K562 (cell line): ENCODE measurements at regions not wholly inside any gene's neighbourhood (a gene's known extent, or its start where the extent isn't known, plus 50 kb on each side); places are given as distances from the start of the nearest gene placed in this dataset.

Source experiments
- DEAF1 ChIP-seq: fragments of 450-650 bp; formaldehyde crosslinking; IDR thresholded peaks from 2 replicates; pipeline ENCODE4 v1.4.0; 2020; ENCODE audit warnings: mild to moderate bottlenecking, moderate library complexity
- NFATC3 ChIP-seq: fragments of 450-650 bp; IDR thresholded peaks from 2 replicates; pipeline ENCODE4 v1.6.1; 2017; ENCODE audit warnings: mild to moderate bottlenecking
- RBBP5 ChIP-seq: fragments of 200-600 bp; sonication (generic); IDR thresholded peaks from 2 replicates; pipeline ENCODE4 v1.6.1; 2012; ENCODE audit warnings: borderline replicate concordance, mild to moderate bottlenecking, low read length, control low read depth, inconsistent platforms; ENCODE audit not compliant: insufficient read depth, poor library complexity, severe bottlenecking
- TF ChIP-seq, protein P1 (sequence below): sonication (generic); formaldehyde crosslinking; IDR thresholded peaks from 2 replicates; pipeline ENCODE4 v1.8.1; 2023; ENCODE audit warnings: mild to moderate bottlenecking, missing genetic modification reagents

- TF ChIP-seq RBBP5 (no peak), NFATC3 (no peak), DEAF1 (no peak)
- TF ChIP-seq, protein P1, sequence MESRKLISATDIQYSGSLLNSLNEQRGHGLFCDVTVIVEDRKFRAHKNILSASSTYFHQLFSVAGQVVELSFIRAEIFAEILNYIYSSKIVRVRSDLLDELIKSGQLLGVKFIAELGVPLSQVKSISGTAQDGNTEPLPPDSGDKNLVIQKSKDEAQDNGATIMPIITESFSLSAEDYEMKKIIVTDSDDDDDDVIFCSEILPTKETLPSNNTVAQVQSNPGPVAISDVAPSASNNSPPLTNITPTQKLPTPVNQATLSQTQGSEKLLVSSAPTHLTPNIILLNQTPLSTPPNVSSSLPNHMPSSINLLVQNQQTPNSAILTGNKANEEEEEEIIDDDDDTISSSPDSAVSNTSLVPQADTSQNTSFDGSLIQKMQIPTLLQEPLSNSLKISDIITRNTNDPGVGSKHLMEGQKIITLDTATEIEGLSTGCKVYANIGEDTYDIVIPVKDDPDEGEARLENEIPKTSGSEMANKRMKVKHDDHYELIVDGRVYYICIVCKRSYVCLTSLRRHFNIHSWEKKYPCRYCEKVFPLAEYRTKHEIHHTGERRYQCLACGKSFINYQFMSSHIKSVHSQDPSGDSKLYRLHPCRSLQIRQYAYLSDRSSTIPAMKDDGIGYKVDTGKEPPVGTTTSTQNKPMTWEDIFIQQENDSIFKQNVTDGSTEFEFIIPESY (CRISPR knock-in tag): no peak
These were observed 86.4 kb downstream of the DACT1 start for GRCh38 chr14:58724206-58724605.
